NCI-H2196 (cell line): ENCODE measurements at regions not wholly inside any gene's neighbourhood (a gene's known extent, or its start where the extent isn't known, plus 50 kb on each side); places are given as distances from the start of the nearest gene placed in this dataset.
"Not testable (repeated sequence)": the region's sequence is repeated elsewhere in the genome, so short reads cannot be mapped to it uniquely, and the experiment has no call there.

Source experiments
- DNase-seq: peaks from one replicate; lab custom pipeline; 2025; ENCODE audit not compliant: unreplicated experiment; lab: John Stamatoyannopoulos, UW

- DNase-seq = no peak
Observed at GRCh38 chr11:42709216-42709615, 602.6 kb upstream of the API5 start.

DNA sequence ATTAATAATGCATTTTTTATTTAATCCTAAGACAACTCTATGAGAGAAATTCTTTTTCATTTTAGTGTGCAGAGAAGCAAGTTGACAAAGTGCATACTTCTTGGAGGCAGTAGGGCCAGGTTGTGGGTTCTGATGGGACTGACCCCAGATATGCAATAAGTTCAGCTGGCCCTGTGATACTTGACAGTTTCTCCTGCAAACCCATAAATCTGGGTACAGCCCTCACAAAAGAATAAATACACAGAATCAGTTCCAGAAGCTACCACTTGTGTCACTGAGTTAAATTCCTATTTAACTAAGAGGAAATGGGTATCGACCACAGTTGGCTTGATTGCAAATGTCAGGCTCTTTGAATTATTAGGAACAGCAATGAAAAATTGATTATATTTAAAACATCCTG lies 598.5 kb upstream of the API5 start:
- DNase-seq = no peak

DNA sequence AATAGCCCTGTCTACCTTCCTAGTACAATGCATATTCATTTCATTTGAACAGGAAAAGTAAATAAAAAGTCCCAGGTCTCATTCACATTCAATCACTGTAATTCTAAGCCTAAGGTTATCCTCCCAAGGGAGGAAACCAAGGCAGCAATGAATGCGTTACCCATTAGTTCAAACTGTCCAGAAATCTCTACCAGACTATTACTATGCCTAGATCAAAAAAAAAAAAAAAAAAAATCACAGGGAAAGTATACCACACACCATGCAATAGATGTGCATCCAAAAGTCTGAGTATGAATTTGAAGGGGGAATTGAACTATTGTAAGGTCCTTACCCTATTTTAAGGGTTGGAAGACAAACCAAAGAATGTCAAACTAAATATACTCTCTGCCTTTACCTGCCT lies 598.0 kb upstream of the API5 start:
- DNase-seq = no peak

DNA sequence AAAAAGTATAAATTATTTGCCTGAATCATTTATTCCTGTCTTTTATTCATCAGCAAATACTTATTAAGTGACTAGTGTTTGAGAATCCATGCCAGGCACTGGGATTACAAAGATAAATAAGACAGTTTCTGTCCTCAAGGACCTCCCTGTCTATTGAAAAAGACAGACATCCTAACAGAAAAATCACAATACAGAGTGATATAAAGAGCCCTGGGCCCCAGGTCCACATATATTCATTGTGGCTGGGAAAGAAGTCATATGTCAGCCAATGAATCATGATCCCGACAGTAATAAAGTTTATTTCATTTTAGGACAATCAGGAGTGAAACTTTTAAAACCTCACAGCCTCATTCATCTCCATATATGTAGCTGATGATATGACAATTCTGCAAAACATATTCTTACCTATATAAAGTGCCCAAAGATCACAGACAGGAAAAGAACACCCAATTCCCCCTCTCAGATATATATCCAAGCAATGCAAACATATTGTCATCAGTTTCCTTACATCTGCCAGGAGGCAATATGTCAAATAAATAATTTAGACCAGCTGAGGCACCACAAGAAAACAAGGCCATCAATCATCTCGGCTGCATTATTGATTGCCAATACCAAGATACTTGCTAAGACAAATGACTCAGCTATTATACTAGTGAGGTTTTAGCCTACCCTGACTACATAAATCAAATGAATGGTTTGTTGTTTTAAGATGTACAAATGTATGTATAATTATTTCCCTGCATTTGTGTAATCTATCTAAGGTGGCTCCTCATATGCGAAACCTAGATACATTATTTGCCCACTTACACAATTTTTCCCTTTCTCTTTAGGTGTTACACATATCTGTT lies 590.9 kb upstream of the API5 start:
- DNase-seq = no peak

- no peak for DNase-seq
Observed at GRCh38 chr11:42727879-42728278, 583.9 kb upstream of the API5 start.

DNA sequence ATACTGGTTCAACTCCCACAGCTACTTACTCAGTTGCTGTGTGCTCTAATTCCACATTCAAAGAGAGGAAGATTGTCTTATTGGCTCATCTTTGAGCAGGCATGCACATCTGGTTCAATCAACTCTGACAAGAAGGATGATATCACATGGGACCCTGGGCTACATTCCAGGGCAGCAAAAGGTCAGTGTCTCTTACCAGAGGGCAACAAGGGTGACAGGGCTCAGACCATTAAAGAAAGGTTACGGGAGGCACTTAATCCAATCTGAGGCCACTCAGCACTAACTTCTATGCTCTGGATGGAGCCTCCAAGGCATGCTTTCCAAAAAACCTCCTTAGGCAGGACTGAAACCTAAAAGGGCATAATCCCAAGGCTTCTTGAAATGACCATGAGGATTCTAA lies 549.4 kb upstream of the API5 start:
- no peak for DNase-seq

DNA sequence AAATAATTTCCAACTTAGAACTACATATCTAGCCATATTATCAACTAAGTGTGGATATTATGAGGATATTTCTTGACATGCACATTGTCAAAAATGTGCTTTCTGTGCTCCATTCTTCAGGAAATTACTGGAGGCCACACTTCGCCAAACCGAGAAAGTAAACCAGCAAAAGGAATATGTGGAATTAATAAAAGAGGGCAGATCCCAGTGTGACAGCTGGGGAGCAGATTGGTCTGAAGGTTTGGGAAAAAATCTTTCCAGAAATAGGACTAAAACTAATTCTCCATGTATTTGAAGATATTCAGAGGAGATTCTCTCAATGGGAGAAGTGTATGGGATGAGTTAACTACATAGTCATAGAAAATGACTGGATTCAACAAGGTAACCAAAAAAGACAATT lies 546.9 kb upstream of the API5 start:
- no peak for DNase-seq

GRCh38 chr11:42768576-42768975 lies 543.2 kb upstream of the API5 start:
- no peak for DNase-seq

- DNase-seq = no peak
Observed at GRCh38 chr11:42770444-42771065, 541.2 kb upstream of the API5 start.

DNA sequence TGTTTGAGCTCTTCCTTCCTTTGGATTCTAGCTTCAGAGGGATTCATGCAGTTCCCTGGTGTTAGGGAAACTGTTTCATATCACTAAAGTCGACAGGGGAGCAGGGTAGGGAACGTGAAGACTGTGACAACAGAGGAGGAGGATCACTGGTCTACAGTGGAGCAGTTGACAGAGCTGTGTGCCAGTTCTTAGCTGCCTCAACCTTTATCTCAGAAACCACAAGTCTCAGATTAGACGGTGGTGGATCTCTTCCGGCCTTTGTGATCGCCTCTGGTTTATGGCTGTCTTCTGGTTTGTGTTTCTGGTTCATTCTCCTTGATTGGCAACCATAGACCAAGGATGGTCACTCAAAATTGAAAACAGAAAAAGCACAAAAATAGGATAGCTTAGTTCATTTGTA lies 538.9 kb upstream of the API5 start:
- DNase-seq = no peak

- no peak for DNase-seq
Observed at GRCh38 chr11:42773729-42774128, 538.1 kb upstream of the API5 start.

GRCh38 chr11:42774567-42774966 lies 537.2 kb upstream of the API5 start:
- no peak for DNase-seq

DNA sequence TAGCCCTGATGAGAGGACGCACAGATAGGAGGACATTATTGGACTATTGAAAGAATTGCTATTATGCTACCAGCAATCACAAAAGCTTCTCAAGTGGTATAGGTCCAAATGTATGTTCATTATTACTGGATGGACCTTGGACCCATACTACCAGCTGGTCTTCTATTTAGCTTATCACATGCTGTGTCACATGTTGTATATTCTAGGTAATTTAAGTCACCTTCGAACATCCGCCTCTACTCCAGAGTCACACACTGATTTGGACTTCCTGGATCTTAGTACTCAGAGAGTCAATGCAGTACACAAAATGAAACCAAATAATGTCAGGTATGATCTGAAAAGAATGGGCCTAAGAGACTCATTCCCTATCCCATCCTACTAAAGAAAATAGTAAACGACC lies 534.0 kb upstream of the API5 start:
- DNase-seq = no peak

- DNase-seq = no peak
Observed at GRCh38 chr11:42778193-42778592, 533.6 kb upstream of the API5 start.

GRCh38 chr11:42779555-42779954 lies 532.2 kb upstream of the API5 start:
- no peak for DNase-seq

GRCh38 chr11:42786981-42787380 lies 524.8 kb upstream of the API5 start:
- DNase-seq = no peak

- DNase-seq = not testable (repeated sequence)
Observed at GRCh38 chr11:42795483-42795882, 516.3 kb upstream of the API5 start.

DNA sequence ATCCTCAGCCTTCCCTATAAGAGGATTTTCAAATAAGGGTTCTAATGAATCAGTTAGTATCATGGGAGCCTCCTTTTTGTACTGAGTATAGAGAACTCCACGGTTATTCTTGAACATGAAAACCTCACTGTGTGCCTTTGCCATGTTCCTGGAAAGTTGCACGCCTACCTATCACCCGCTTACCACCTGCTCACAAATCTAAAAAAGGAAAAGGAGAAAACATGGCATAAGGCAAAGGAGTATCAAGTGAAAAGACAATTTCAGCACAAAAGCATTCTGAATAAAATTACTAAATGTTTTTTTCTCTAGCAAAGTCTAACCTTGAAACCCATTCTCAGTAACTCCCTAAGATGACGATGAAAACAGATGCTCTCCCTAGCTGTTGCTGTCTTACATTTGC lies 511.8 kb upstream of the API5 start:
- DNase-seq = no peak

DNA sequence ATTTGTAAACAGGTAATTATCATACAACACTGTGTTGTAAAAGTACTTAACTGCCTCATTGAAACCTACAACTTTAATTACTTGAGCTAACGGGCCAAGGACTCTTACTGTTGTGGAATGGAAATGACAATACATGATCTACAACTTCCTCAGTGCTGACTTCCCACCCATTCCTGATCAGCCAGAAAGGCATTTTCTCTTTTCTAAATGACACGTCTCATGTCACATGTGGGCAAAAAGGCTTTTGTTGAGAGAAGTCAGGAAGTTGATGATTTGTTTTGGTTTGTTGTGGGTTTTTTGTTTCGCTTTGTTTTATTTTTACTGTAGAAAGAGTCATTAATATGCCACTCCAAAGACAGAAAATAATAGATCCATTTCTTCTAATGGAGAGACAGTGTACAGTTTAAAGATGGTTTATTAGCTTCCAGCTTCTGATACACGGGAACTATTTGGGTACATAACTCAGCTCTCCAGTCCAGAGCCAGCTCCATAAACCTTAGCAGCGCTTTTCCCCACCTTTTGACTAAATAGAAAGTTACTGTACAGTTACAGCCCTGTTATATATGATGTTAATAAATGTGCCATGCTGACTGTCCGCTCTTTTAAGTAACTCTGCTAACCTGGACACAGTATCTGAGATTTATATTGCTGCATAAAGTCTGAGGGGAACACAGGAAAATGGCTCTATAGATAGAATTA lies 509.4 kb upstream of the API5 start:
- no peak for DNase-seq

DNA sequence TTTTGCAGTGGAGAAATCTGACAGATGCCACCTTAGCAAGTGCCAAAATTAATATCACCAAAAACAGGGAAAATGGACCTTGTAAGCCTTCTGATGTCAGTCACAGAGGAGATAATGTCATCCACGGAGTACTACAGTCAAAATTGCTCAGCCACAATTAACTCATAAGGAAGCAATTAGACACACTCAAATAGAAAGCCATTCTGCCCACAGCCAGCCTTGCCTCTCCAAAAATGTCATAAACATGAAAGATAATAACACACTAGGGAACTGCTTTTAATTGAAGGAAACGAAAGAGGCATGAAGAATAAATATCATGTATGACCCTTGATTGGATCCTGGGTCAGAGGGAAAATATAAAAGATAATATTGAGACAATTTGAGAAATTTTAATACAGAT lies 505.6 kb upstream of the API5 start:
- no peak for DNase-seq

- no peak for DNase-seq
Observed at GRCh38 chr11:42812361-42812760, 499.4 kb upstream of the API5 start.

GRCh38 chr11:42812960-42813359 lies 498.8 kb upstream of the API5 start:
- no peak for DNase-seq
